GM21825 (cell line): ENCODE measurements at regions not wholly inside any gene's neighbourhood (a gene's known extent, or its start where the extent isn't known, plus 50 kb on each side); places are given as distances from the start of the nearest gene placed in this dataset.

ENCODE experiments used
- ATAC-seq: cut with Tn5 transposase; IDR thresholded peaks from one replicate; pipeline ENCODE4 v1.9.1; 2021; ENCODE audit warnings: mild to moderate bottlenecking, moderate library complexity; ENCODE audit not compliant: unreplicated experiment

GRCh38 chr1:55611123-55611522 lies 396.0 kb upstream of the USP24 start:
- ATAC-seq: no peak

GRCh38 chr1:55610203-55610602 lies 395.0 kb upstream of the USP24 start:
- no peak for ATAC-seq

- ATAC-seq: no peak
Observed at GRCh38 chr1:55609630-55610029, 394.5 kb upstream of the USP24 start.

GRCh38 chr1:55605155-55605554 lies 390.0 kb upstream of the USP24 start:
- no peak for ATAC-seq

GRCh38 chr1:55604749-55605148 lies 389.6 kb upstream of the USP24 start:
- ATAC-seq: no peak

GRCh38 chr1:55604179-55604578 lies 389.0 kb upstream of the USP24 start:
- ATAC-seq: no peak

- ATAC-seq: no peak
Observed at GRCh38 chr1:55600242-55600641, 385.1 kb upstream of the USP24 start.

- no peak for ATAC-seq
Observed at GRCh38 chr1:55597910-55598309, 382.7 kb upstream of the USP24 start.

- no peak for ATAC-seq
Observed at GRCh38 chr1:55594701-55595100, 379.5 kb upstream of the USP24 start.

GRCh38 chr1:55593298-55593697 lies 378.1 kb upstream of the USP24 start:
- no peak for ATAC-seq

GRCh38 chr1:55592122-55592521 lies 377.0 kb upstream of the USP24 start:
- no peak for ATAC-seq

- no peak for ATAC-seq
Observed at GRCh38 chr1:55589671-55590297, 374.6 kb upstream of the USP24 start.

GRCh38 chr1:55588309-55588708 lies 373.1 kb upstream of the USP24 start:
- no peak for ATAC-seq

GRCh38 chr1:55586771-55587170 lies 371.6 kb upstream of the USP24 start:
- no peak for ATAC-seq

GRCh38 chr1:55585402-55585792 lies 370.2 kb upstream of the USP24 start:
- no peak for ATAC-seq

GRCh38 chr1:55584526-55585401 lies 369.6 kb upstream of the USP24 start:
- no peak for ATAC-seq

- ATAC-seq: no peak
Observed at GRCh38 chr1:55582084-55582483, 366.9 kb upstream of the USP24 start.

- no peak for ATAC-seq
Observed at GRCh38 chr1:55580845-55581332, 365.7 kb upstream of the USP24 start.

GRCh38 chr1:55579332-55580001 lies 364.3 kb upstream of the USP24 start:
- no peak for ATAC-seq

GRCh38 chr1:55578646-55579045 lies 363.5 kb upstream of the USP24 start:
- ATAC-seq: no peak

GRCh38 chr1:55575571-55576279 lies 360.6 kb upstream of the USP24 start:
- no peak for ATAC-seq
